Central memory CD8-positive, alpha-beta T cell (primary cell): ENCODE measurements at regions not wholly inside any gene's neighbourhood (a gene's known extent, or its start where the extent isn't known, plus 50 kb on each side); places are given as distances from the start of the nearest gene placed in this dataset.
"Not testable (repeated sequence)": the region's sequence is repeated elsewhere in the genome, so short reads cannot be mapped to it uniquely, and the experiment has no call there.

Experiments used
- ATAC-seq: fragments of 150-1000 bp; cut with Tn5 transposase; replicated peaks from 2 replicates; pipeline ENCODE4 v1.10.0; 2022; ENCODE audit warnings: mild to moderate bottlenecking, moderate FRiP score, moderate number of reproducible peaks; ENCODE audit not compliant: poor library complexity, severe bottlenecking; ENCODE audit errors: extremely low read depth
- DNase-seq, 2 donors: peaks; one replicate each; pipeline ENCODE4 v3.0.0; 2021; ENCODE audit warnings: low spot score in 2 of 2
- H3K27ac Mint-ChIP-seq: one replicate; pipeline ENCODE4 v1.8.0; 2022; ENCODE audit warnings: low read depth, mild to moderate bottlenecking, moderate library complexity, mixed read lengths
- H3K27me3 Mint-ChIP-seq: one replicate; pipeline ENCODE4 v1.8.0; 2022; ENCODE audit warnings: mixed read lengths
- H3K36me3 Mint-ChIP-seq: one replicate; pipeline ENCODE4 v1.8.0; 2022; ENCODE audit warnings: mild to moderate bottlenecking, moderate library complexity, mixed read lengths; ENCODE audit not compliant: insufficient read depth
- H3K4me1 Mint-ChIP-seq: one replicate; pipeline ENCODE4 v1.8.0; 2022; ENCODE audit warnings: mixed read lengths
- H3K4me3 Mint-ChIP-seq: one replicate; pipeline ENCODE4 v1.8.0; 2022; ENCODE audit warnings: mild to moderate bottlenecking, moderate library complexity, mixed read lengths
- H3K9me3 Mint-ChIP-seq: one replicate; pipeline ENCODE4 v1.8.0; 2022; ENCODE audit warnings: mixed read lengths

- DNase-seq, result no peak
- ATAC-seq, result no peak
- Mint-ChIP-seq H3K4me1 (peaks cover 6% of the 10 kb centered on the region), H3K9me3 (no peaks in the 10 kb centered on the region), H3K27ac (no peak overlapping the region), H3K36me3 (peaks cover 1% of the 10 kb centered on the region), H3K27me3 (peaks cover 74% of the 10 kb centered on the region), H3K4me3 (no peak overlapping the region)
Observed at GRCh38 chr1:38502758-38503157, 356.8 kb downstream of the RRAGC start.

GRCh38 chr1:38500891-38501290 is 358.7 kb downstream of the RRAGC start:
- no peak for ATAC-seq
- Mint-ChIP-seq H3K9me3 (no peaks in the 10 kb centered on the region), H3K27me3 (peaks cover 79% of the 10 kb centered on the region), H3K36me3 (peaks cover 1% of the 10 kb centered on the region), H3K27ac (no peak overlapping the region), H3K4me1 (peaks cover under 1% of the 10 kb centered on the region), H3K4me3 (no peak overlapping the region)
- DNase-seq, result no peak

- DNase-seq, result no peak
- H3K36me3 Mint-ChIP-seq, result peaks cover 1% of the 10 kb centered on the region
- no peaks in the 10 kb centered on the region for H3K9me3 Mint-ChIP-seq
- H3K27ac Mint-ChIP-seq, result no peak overlapping the region
- H3K4me1 Mint-ChIP-seq, result no peaks in the 10 kb centered on the region
- H3K27me3 Mint-ChIP-seq, result peaks cover 73% of the 10 kb centered on the region
- H3K4me3 Mint-ChIP-seq, result no peak overlapping the region
- ATAC-seq, result no peak
Observed at GRCh38 chr1:38500352-38500751, 359.2 kb downstream of the RRAGC start.

DNA sequence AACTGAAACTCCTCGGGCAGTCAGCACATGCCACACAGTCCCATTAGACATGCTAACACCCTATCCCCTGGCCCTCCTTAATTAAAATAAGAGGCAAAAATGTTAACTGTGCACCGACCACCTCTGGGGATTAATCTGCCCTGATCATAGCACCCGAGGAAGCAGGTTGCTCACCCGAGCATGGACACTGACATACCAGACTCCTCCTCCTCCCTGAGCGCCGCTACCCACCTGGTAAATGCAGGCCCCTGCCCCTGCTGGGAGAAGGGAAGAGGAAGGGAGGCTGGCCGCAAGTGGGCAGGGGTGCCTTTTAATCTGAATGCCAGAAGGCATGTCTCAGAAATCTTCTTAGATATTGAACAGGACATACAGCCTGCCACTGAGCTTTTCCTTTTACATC is 360.9 kb downstream of the RRAGC start:
- DNase-seq, result no peak
- no peak for ATAC-seq
- no peak overlapping the region for H3K4me3 Mint-ChIP-seq
- H3K36me3 Mint-ChIP-seq, result peaks cover 1% of the 10 kb centered on the region
- H3K27ac Mint-ChIP-seq, result no peak overlapping the region
- H3K4me1 Mint-ChIP-seq, result no peaks in the 10 kb centered on the region
- no peaks in the 10 kb centered on the region for H3K9me3 Mint-ChIP-seq
- H3K27me3 Mint-ChIP-seq, result peaks cover 57% of the 10 kb centered on the region

- Mint-ChIP-seq H3K4me3 (no peak overlapping the region), H3K27me3 (peaks cover 54% of the 10 kb centered on the region), H3K4me1 (no peaks in the 10 kb centered on the region), H3K27ac (no peak overlapping the region), H3K36me3 (peaks cover 1% of the 10 kb centered on the region), H3K9me3 (no peaks in the 10 kb centered on the region)
- no peak for ATAC-seq
- no peak for DNase-seq
Observed at GRCh38 chr1:38497921-38498656, 361.5 kb downstream of the RRAGC start.

GRCh38 chr1:38493306-38493705 is 366.3 kb downstream of the RRAGC start:
- not testable (repeated sequence) for ATAC-seq, H3K4me3 Mint-ChIP-seq, H3K36me3 Mint-ChIP-seq, H3K9me3 Mint-ChIP-seq, DNase-seq, H3K4me1 Mint-ChIP-seq, H3K27ac Mint-ChIP-seq
- peaks cover 56% of the 10 kb centered on the region for H3K27me3 Mint-ChIP-seq

DNA sequence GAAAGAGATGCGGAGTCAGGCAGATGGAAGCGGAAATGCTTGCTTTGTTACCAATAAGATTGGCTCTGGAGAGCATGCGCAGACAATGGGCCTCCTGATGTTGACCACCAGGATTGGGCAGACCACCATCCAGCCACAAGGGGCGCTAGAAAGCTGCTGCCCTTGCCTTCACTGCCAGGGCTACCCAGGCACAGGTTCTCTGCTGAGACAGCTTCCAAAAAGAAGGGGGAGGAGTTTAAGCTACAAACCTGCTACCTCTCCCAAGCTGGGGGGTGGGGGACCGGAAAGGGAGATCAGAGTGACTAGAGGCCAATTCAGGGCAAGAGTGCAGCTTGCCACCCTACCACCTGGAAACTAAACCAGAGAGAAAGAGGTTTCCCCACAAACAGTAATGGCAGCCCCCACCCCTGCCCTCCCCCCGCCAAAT is 369.7 kb downstream of the RRAGC start:
- peaks cover 47% of the 10 kb centered on the region for H3K27me3 Mint-ChIP-seq
- H3K27ac Mint-ChIP-seq, result no peak overlapping the region
- H3K9me3 Mint-ChIP-seq, result no peaks in the 10 kb centered on the region
- no peaks in the 10 kb centered on the region for H3K4me1 Mint-ChIP-seq
- DNase-seq (peak in 1 of 2 donors; percentile 10), ATAC-seq (no peak)
- no peaks in the 10 kb centered on the region for H3K36me3 Mint-ChIP-seq
- no peak overlapping the region for H3K4me3 Mint-ChIP-seq

DNA sequence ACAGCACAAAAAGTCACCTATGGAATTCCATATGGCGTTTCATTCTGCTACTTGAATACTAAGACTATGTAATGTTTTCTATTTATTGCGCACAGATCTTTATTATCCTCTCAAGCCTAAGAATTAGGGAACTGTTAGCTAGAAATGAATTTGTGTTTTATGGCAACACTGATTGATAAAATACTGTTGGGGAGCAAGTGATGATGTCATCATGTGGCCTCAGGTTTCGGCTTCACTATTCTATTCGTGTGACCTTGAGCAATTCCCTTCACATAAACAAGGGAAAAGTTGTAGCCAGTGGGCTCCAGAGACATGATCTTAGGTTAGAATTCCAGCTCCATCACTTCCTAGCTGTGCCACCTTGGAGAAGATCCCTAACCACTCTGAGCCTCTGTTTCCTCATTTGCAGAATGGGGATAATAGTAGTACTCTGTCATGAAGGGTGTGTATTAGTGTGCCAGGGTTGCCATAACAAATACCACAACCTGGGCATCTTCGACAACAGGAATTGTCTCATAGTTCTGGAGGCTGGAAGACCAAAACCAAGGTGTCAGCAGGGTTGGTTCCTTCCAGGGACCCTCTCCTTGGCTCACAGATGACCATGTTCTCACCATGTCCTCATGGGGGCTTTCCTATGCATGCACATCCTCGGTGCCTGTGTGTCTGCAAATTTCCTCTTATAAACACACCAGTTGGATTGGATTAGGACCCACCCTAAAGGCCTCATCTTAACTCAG is 371.2 kb downstream of the RRAGC start:
- Mint-ChIP-seq H3K4me1 (no peaks in the 10 kb centered on the region), H3K27ac (no peak overlapping the region), H3K27me3 (peaks cover 62% of the 10 kb centered on the region), H3K9me3 (no peaks in the 10 kb centered on the region), H3K4me3 (no peak overlapping the region), H3K36me3 (no peaks in the 10 kb centered on the region)
- ATAC-seq, result no peak
- no peak for DNase-seq

GRCh38 chr1:38487396-38487795 is 372.2 kb downstream of the RRAGC start:
- H3K9me3 Mint-ChIP-seq, result no peaks in the 10 kb centered on the region
- DNase-seq, result no peak
- H3K4me1 Mint-ChIP-seq, result no peaks in the 10 kb centered on the region
- no peak for ATAC-seq
- no peaks in the 10 kb centered on the region for H3K36me3 Mint-ChIP-seq
- H3K27ac Mint-ChIP-seq, result no peak overlapping the region
- no peak overlapping the region for H3K4me3 Mint-ChIP-seq
- H3K27me3 Mint-ChIP-seq, result peaks cover 57% of the 10 kb centered on the region

- no peak overlapping the region for H3K4me3 Mint-ChIP-seq
- no peaks in the 10 kb centered on the region for H3K4me1 Mint-ChIP-seq
- ATAC-seq (no peak), DNase-seq (no peak)
- H3K27ac Mint-ChIP-seq, result no peak overlapping the region
- H3K27me3 Mint-ChIP-seq, result peaks cover 55% of the 10 kb centered on the region
- no peaks in the 10 kb centered on the region for H3K9me3 Mint-ChIP-seq
- H3K36me3 Mint-ChIP-seq, result no peaks in the 10 kb centered on the region
Observed at GRCh38 chr1:38486085-38486484, 373.5 kb downstream of the RRAGC start.

- DNase-seq (no peak), ATAC-seq (no peak)
- H3K4me1 Mint-ChIP-seq, result no peaks in the 10 kb centered on the region
- no peaks in the 10 kb centered on the region for H3K36me3 Mint-ChIP-seq
- no peak overlapping the region for H3K4me3 Mint-ChIP-seq
- no peaks in the 10 kb centered on the region for H3K9me3 Mint-ChIP-seq
- H3K27me3 Mint-ChIP-seq, result peaks cover 77% of the 10 kb centered on the region
- no peak overlapping the region for H3K27ac Mint-ChIP-seq
Observed at GRCh38 chr1:38481871-38482826, 377.4 kb downstream of the RRAGC start.

- not testable (repeated sequence) for H3K4me1 Mint-ChIP-seq, ATAC-seq, H3K27ac Mint-ChIP-seq, DNase-seq, H3K4me3 Mint-ChIP-seq, H3K9me3 Mint-ChIP-seq, H3K36me3 Mint-ChIP-seq
- peaks cover 88% of the 10 kb centered on the region for H3K27me3 Mint-ChIP-seq
Observed at GRCh38 chr1:38479662-38480061, 379.9 kb downstream of the RRAGC start.
